Astrocyte (in vitro differentiated cells and primary cell): ENCODE measurements at regions not wholly inside any gene's neighbourhood (a gene's known extent, or its start where the extent isn't known, plus 50 kb on each side); places are given as distances from the start of the nearest gene placed in this dataset.

Source experiments
- CTCF ChIP-seq: IDR thresholded peaks from 2 replicates; pipeline ENCODE4 v1.5.1; 2011; ENCODE audit warnings: low read depth, mild to moderate bottlenecking, inconsistent platforms, low read length, moderate library complexity; ENCODE audit not compliant: insufficient read depth
- EZH2 ChIP-seq: IDR thresholded peaks from 2 replicates; pipeline ENCODE4 v1.6.1; 2012; ENCODE audit warnings: mild to moderate bottlenecking, low read length, inconsistent platforms; ENCODE audit not compliant: insufficient read depth

GRCh38 chr5:175131432-175131831, 312.6 kb downstream of the DRD1 start:
- TF ChIP-seq CTCF = no peak
- no peak for TF ChIP-seq EZH2
